HuH-7.5 (cell line): ENCODE measurements at regions not wholly inside any gene's neighbourhood (a gene's known extent, or its start where the extent isn't known, plus 50 kb on each side); places are given as distances from the start of the nearest gene placed in this dataset.
"Not testable (repeated sequence)": the region's sequence is repeated elsewhere in the genome, so short reads cannot be mapped to it uniquely, and the experiment has no call there.

Experiments
- DNase-seq: peaks from one replicate; pipeline ENCODE4 v3.0.0; 2011; ENCODE audit warnings: low spot score

GRCh38 chr17:53046781-53047180, 775.9 kb upstream of the KIF2B start:
- no peak for DNase-seq

GRCh38 chr17:53039981-53040380, 782.7 kb upstream of the KIF2B start:
- DNase-seq, result no peak

- DNase-seq, result no peak
Observed at GRCh38 chr17:53033297-53033696, 789.4 kb upstream of the KIF2B start.

GRCh38 chr17:53032861-53033271, 789.9 kb upstream of the KIF2B start:
- DNase-seq, result no peak

GRCh38 chr17:53017227-53017626, 805.5 kb upstream of the KIF2B start:
- DNase-seq, result no peak

DNA sequence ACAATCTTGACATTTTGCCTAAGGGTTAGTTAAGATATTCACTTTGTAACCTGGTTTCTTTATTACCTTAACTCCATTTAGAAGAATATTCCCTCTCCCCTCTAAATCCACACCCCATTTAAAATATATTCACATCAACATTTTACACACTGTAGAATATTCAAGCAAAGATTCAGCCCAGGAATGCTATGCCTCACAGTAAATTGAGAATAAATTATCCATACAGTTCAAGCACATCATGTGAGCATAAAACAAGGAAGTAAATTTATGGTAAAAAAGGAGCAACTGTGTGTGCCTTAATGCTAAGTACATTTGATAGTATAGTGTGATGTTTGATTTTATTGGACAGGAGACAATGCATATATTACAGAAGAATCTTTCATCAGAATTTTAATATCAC, 806.6 kb upstream of the KIF2B start:
- DNase-seq, result no peak

DNA sequence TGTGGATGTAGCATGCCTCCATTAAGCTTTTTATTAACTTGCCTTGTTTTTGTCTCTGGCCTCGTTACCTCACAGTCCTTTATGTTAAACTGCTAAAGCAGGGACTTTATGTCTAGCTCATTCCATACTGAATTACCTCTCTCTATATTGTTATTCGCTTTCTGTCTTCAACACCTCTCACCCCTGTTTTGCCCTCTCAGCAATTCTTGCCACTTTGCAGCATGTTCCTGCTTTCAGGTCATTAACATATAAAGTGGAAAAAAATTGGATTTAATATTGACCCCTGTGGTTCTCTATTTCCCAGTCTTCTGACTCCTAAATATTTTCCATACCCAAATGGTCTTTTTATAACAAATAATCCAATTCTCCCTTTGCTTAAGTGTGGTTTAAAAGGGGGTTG, 810.4 kb upstream of the KIF2B start:
- DNase-seq, result no peak

DNA sequence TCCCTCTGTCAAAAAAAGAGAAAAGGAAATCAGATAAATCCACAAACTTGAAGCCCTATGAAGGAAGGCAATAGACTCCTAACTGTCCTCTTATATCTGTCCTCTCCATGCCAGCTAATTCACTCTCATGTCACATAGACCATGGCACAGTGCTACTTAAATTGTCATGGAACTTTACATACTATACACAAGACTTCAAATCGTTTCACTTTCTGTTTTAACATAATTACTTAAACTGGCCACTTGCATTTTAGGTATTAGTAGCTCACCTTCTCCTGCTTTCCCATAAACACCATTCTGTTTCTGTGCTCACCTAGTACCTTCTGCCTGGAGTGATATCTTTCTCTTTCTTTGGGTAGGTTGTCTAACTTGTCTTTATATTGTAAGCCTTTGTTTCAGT, 816.7 kb upstream of the KIF2B start:
- no peak for DNase-seq

DNA sequence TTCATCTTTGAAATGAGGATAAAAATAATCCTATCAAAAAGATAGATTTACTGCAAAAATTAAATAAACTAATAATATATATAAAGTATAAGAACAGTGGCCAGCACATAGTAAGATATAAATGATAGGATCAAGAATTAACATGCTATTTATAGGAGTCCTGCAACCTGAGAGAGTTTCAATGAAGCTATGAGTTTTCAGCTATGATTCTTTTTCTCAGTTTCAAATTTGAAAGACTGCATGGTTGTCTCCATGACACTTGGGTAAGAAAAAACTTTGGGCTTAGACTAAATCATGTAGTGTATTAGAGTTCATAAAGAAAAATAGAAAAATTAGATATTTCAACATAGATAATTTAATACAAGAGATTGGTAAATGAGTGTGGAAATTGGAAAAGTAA, 817.8 kb upstream of the KIF2B start:
- DNase-seq, result no peak

DNA sequence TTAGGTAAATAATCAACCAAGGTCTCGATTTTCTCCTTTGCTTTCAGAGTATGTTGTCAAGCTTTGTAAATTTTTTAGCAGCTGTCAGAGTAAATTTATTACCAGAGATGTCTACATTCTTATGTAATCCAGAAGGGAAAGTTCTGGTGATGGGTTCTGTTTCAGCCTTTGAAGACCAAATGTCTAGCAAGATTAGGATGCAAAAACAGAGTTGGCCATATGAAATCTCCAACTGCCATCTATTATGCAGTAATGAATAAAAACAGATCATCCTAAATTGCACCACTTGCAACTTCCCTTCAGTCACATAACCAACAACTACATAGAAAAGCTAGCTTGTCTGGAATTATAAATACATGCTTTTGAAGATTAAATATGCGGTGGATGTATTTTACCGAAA, 826.8 kb upstream of the KIF2B start:
- no peak for DNase-seq

DNA sequence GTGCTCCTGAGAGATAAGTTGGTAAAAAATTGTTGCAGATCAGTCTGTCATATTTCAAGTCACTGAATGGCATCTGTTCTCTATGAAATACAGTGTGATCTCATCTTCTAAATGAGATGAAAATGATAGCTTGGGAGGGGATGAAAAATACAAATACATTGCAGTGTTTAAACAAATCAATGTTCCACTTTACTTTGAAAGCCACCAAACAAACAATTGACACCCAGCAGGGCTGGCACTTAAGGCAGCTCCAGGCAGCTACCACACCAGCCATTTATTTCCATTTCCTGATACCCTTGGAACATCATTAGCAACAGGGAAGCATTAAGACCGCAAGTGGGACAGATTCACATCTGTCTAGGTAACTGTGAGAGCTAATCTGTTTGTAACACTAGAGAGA, 827.6 kb upstream of the KIF2B start:
- DNase-seq, result no peak

GRCh38 chr17:52986056-52986662, 827.6 kb upstream of the CA10 start:
- DNase-seq, result no peak

GRCh38 chr17:52982331-52982730, 823.8 kb upstream of the CA10 start:
- no peak for DNase-seq

DNA sequence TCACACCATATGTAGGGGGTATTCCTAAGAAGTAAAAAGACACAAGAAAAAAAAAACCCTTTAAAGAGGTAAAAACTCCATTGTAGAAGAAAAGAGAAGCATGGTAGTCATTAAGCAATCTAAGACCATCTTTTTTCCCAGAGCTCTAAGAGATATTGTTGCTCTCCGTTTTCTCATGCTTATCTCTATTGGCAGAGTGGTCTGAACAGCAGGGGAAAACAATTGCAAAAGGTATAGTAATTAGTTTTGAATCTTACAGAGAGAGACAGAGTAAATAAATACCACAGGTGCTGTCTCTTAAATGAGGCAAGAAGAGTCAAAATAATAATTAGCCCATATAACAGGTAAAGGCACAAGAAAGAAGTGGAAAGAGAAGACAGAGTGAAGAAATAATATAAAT, 821.4 kb upstream of the CA10 start:
- DNase-seq, result no peak

DNA sequence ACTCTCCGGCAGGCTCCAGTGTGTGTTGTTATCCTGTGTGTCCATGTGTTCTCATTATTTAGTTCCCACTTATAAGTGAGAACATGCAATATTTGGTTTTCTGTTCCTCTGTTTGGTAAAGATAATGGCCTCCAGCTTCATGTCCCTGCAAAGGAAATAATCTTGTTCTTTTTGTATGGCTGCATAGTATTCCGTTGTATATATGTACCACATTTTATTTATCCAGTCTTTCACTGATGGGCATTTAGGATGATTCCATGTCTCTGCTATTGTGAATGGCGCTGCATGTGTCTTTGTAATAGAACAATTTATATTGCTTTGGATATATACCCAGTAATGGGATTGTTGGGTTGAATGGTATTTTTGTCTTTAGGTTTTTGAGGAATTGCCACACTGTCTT, 807.3 kb upstream of the CA10 start:
- DNase-seq, result no peak

DNA sequence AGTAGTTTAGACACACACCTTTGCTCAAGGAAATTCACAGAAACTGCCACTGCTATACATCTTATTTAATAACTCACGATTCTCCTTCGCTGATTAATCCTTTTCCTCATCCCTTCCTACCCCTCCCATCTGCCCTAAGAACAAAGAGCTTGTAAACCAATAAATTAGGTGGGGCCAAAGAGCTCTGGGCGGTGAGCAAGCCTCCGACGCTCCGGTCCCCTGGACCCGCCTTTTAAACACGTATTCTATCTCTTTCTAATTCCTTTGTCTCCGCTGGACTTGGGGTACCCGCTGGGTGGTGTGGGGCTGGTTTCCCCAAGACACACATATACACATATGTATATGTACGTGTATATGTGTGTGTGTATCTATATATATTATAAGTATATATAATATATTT, 803.2 kb upstream of the CA10 start:
- DNase-seq, result not testable (repeated sequence)

DNA sequence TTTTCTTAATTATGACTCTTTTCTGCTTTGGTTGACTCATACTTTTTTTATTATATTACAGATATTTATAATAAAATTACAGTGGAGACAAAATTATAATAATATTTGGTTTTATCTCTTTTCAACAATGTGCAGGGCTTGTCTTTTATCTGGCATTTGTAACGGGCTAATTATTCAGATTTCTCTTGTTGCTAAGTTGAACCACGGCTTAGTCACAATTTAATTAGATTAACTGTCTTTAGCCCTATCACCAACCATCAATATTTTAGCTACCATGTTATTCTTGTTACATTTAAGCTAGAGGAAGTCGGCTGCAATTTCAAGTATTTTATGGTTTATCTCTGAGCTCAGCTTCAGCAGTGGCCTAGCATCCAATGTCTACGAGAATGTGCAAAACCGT, 798.9 kb upstream of the CA10 start:
- no peak for DNase-seq

- no peak for DNase-seq
Observed at GRCh38 chr17:52947418-52947817, 788.9 kb upstream of the CA10 start.

DNA sequence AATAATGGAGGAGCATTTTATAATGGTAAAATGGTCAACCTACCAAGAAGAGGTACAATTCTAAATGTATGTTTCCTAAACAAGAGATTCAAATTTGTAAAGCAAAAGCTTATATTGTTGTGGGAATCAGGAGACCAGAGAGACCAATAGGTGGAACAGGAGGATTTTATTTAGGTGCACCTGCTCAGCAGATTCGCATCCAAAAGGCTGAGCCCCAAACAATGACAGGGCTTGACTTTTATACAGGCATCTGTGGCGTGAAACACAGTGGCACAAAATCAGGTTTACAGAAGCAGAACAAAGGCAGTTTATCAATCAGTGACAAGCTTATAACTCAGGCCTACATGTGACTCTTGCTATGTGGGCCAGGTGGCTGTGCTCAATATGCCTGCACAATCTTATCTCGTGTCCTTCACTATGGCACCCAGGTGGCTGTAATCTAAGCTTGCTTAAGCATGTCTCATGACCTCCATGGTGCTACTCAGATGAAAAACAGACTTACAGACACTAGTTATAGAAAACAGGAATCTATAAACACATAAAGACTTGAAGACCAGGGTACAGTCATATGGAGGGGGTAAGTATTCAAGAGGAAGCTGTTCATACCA, 780.2 kb upstream of the CA10 start:
- DNase-seq, result no peak

DNA sequence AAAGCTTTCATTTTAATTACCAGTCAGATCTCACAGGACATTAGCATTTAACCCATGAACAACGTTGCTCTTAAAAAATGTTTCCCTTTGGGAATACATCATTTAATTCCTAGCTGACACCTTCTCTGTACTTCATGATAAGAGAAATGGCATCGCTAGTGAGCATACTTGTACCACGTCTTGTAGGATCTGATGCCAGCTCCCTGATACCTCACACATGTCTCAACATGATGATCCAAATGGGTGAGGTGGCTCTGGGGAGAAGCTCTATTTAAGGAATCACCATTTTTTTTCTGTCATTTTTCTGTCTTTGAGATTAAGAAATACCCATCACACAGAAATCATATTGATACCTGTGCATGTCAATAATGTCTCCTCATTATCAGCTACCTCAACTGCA, 772.1 kb upstream of the CA10 start:
- no peak for DNase-seq

DNA sequence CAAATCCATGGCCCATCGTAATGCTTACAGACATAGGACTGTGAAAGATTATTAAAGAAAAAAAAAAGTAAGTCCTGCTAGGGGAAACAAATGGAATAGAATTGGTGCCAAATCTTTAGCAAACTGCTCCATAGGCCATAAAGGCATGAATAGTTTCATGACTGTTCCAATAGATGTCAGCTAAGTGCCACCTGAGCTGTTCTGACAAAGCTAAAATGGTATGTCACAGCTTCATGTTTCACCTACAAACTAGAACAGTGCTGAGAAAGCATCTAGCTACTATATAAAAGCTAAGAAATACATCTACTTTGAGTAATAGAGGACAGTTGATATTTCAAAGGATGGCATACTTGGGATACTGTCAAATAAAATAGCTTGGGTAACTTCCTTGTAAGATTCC, 771.6 kb upstream of the CA10 start:
- DNase-seq, result no peak

DNA sequence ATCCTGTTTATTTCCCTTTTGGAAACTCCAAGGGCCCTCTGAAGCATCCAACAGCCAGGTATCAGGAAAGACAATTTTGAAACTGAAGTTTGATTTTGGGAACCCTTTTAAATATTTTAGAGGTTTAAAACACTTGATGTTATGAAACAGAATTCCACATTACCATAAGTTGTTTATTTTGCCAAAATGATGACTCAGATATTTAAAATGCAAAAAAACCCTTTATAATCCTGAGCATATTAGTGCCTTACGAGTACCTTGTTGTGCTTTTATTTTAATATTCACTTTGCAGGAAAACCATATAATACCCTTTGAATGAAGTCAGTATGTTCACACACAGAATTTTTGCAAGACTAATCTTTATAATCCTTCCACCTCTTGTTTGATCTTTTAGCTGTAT, 765.1 kb upstream of the CA10 start:
- DNase-seq, result no peak

DNA sequence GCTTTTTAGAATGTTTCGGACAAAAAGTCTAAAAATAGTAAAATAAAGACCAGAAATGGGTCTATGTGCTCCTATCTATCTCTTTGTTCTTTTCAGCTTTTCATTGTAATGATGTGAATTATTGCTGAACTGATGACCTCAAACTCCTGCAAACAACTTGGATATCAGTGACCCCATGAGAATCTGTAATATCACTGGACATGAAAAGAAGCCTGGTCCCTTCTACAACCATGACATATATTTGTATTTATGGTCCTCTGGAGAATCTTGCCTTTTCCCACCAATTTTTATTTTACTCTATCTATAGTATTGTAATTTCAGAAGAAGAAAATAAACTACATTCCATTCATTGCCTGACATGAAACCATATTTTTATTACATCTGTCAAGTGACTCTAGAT, 740.7 kb upstream of the CA10 start:
- DNase-seq, result no peak

DNA sequence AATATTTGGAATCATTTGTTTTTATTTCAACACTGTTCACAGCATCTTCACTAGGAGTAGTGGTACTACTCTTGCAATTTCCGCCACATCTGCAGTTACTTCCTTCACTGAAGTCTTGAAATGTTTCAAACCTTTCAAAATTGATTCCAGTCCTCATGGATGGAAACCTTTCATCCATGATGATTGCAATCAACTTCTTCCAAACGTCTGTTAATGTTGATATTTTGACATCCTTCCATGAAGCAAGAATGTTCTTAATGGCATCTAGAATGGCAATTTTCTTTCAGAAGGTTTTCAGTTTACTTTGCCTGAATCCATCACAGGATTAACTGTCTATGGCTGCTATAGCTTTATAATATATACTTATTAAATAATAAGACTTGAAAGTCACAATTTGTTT, 736.8 kb upstream of the CA10 start:
- no peak for DNase-seq

DNA sequence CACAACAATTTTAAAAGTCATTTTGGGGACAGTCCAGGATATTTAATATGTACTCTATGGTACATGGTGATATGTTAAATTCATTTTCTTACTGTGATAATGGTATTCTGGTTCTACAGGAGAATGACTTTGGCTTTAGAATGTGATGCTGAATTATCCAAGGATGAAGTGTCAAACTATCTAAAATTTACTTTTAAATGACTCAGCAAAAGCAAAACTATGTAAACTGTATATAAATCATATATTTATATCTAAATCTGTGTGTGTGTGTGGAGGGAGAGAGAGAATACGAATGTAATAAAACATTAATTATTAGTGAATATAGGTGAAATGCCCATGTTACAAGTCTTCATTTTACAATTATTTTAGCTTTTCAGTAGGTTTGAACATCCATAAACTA, 733.8 kb upstream of the CA10 start:
- DNase-seq, result no peak
